HEK293 (cell line): ENCODE measurements at regions not wholly inside any gene's neighbourhood (a gene's known extent, or its start where the extent isn't known, plus 50 kb on each side); places are given as distances from the start of the nearest gene placed in this dataset.

ENCODE experiments used
- CTCF ChIA-PET: fragments of 350-600 bp; formaldehyde crosslinking; extraction: SDS; loops from one replicate; lab custom pipeline; 2021; ENCODE audit warnings: antibody characterized with exemption; lab: Yijun Ruan, JAX
- POLR2A ChIA-PET: fragments of 300-600 bp; formaldehyde crosslinking; extraction: SDS; loops from one replicate; lab custom pipeline; 2020; ENCODE audit warnings: antibody characterized with exemption, inconsistent platforms; lab: Yijun Ruan, JAX
- H3K27ac ChIP-seq: fragments of 200-500 bp; sonication (Bioruptor generic); 2 replicates; pipeline ENCODE4 v1.5.1; 2014; ENCODE audit warnings: low read depth, low read length, control low read depth, inconsistent platforms; ENCODE audit errors: extremely low read depth
- H3K36me3 ChIP-seq, 2 experiments: fragments of 200-500 bp in 1 of 2; sonication (Bioruptor generic) in 1 of 2; 1 replicate in 1 of 2; 2 replicates in 1 of 2; pipeline ENCODE4 v1.5.1; 2014 to 2017; ENCODE audit warnings: inconsistent platforms in 2 of 2, low read length in 2 of 2; ENCODE audit not compliant: control insufficient read depth in 2 of 2, insufficient read depth in 1 of 2
- H3K4me1 ChIP-seq: fragments of 200-500 bp; sonication (Bioruptor generic); 2 replicates; pipeline ENCODE4 v1.5.1; 2014; ENCODE audit warnings: mild to moderate bottlenecking, low read length, inconsistent platforms; ENCODE audit not compliant: control insufficient read depth, insufficient read depth
- H3K4me3 ChIP-seq: 2 replicates; pipeline ENCODE4 v1.5.1; 2011; ENCODE audit warnings: low read depth, mild to moderate bottlenecking, control low read depth, low read length, moderate library complexity
- H3K9me3 ChIP-seq: fragments of 200-500 bp; sonication (Bioruptor generic); 2 replicates; pipeline ENCODE4 v1.5.1; 2014; ENCODE audit warnings: low read depth, low read length, inconsistent platforms; ENCODE audit not compliant: control insufficient read depth, insufficient read depth
- AEBP2 ChIP-seq: fragments of 450-650 bp; formaldehyde crosslinking; IDR thresholded peaks from 2 replicates; pipeline ENCODE4 v1.5.1; 2016; ENCODE audit warnings: missing biosample characterization, missing genetic modification characterization, borderline replicate concordance
- GFI1B ChIP-seq: fragments of 450-650 bp; formaldehyde crosslinking; IDR thresholded peaks from 2 replicates; pipeline ENCODE4 v1.5.1; 2016; ENCODE audit warnings: missing biosample characterization, missing genetic modification characterization
- KLF17 ChIP-seq: fragments of 450-650 bp; formaldehyde crosslinking; IDR thresholded peaks from 2 replicates; pipeline ENCODE4 v1.5.1; 2016; ENCODE audit warnings: missing biosample characterization, missing genetic modification characterization
- KLF8 ChIP-seq: fragments of 450-650 bp; formaldehyde crosslinking; IDR thresholded peaks from 2 replicates; pipeline ENCODE4 v1.5.1; 2016; ENCODE audit warnings: missing biosample characterization, missing genetic modification characterization
- MEIS1 ChIP-seq: sonication (generic); formaldehyde crosslinking; IDR thresholded peaks from 2 replicates; pipeline ENCODE4 v1.8.1; 2022; ENCODE audit warnings: missing genetic modification reagents, mild to moderate bottlenecking, borderline replicate concordance
- PATZ1 ChIP-seq: fragments of 450-650 bp; formaldehyde crosslinking; IDR thresholded peaks from 2 replicates; pipeline ENCODE4 v1.5.1; 2016; ENCODE audit warnings: missing biosample characterization, missing genetic modification characterization
- PRDM2 ChIP-seq: fragments of 450-650 bp; formaldehyde crosslinking; IDR thresholded peaks from 2 replicates; pipeline ENCODE4 v1.5.1; 2016; ENCODE audit warnings: missing biosample characterization, missing genetic modification characterization, borderline replicate concordance
- WT1 ChIP-seq: fragments of 450-650 bp; formaldehyde crosslinking; IDR thresholded peaks from 2 replicates; pipeline ENCODE4 v1.5.1; 2016; ENCODE audit warnings: missing biosample characterization, missing genetic modification characterization
- ZBTB21 ChIP-seq: fragments of 450-650 bp; formaldehyde crosslinking; IDR thresholded peaks from 2 replicates; pipeline ENCODE4 v1.5.1; 2017; ENCODE audit warnings: missing biosample characterization, missing genetic modification characterization
- ZNF138 ChIP-seq: fragments of 450-650 bp; formaldehyde crosslinking; IDR thresholded peaks from 2 replicates; pipeline ENCODE4 v1.5.1; 2016; ENCODE audit warnings: missing biosample characterization, missing genetic modification characterization, borderline replicate concordance
- ZNF214 ChIP-seq: fragments of 450-650 bp; formaldehyde crosslinking; IDR thresholded peaks from 2 replicates; pipeline ENCODE4 v1.5.1; 2017; ENCODE audit warnings: missing biosample characterization, mild to moderate bottlenecking, missing genetic modification characterization, borderline replicate concordance
- ZNF266 ChIP-seq: fragments of 450-650 bp; formaldehyde crosslinking; IDR thresholded peaks from 2 replicates; pipeline ENCODE4 v1.5.1; 2016; ENCODE audit warnings: missing biosample characterization, missing genetic modification characterization, low read depth
- ZNF391 ChIP-seq: fragments of 450-650 bp; formaldehyde crosslinking; IDR thresholded peaks from 2 replicates; pipeline ENCODE4 v1.5.1; 2016; ENCODE audit warnings: low read depth, missing biosample characterization, missing genetic modification characterization, borderline replicate concordance
- ZNF621 ChIP-seq: fragments of 450-650 bp; formaldehyde crosslinking; IDR thresholded peaks from 2 replicates; pipeline ENCODE4 v1.5.1; 2017; ENCODE audit warnings: missing biosample characterization, missing genetic modification characterization
- ZNF777 ChIP-seq: fragments of 450-650 bp; formaldehyde crosslinking; IDR thresholded peaks from 2 replicates; pipeline ENCODE4 v1.5.1; 2017; ENCODE audit warnings: missing biosample characterization, missing genetic modification characterization, borderline replicate concordance
- ZSCAN18 ChIP-seq: fragments of 450-650 bp; formaldehyde crosslinking; IDR thresholded peaks from 2 replicates; pipeline ENCODE4 v1.5.1; 2016; ENCODE audit warnings: missing biosample characterization, missing genetic modification characterization
- ZSCAN23 ChIP-seq: fragments of 450-650 bp; formaldehyde crosslinking; IDR thresholded peaks from 2 replicates; pipeline ENCODE4 v1.5.1; 2016; ENCODE audit warnings: missing biosample characterization, missing genetic modification characterization

GRCh38 chr5:56759521-56760216 lies 55.7 kb upstream of the MAP3K1 start:
- Histone ChIP-seq H3K9me3 (no peaks in the 10 kb centered on the region), H3K36me3 (no peaks in the 10 kb centered on the region), H3K4me1 (no peaks in the 10 kb centered on the region), H3K4me3 (no peak overlapping the region), H3K27ac (no peak overlapping the region)
- CTCF ChIA-PET: interaction anchor here (0.7 kb wide), 1 partner anchor 23 kb away, joined by 5 read pairs; no protein-coding TSS in a partner anchor
- POLR2A ChIA-PET: no interaction called here
- TF ChIP-seq ZNF214 (tag by site-specific recombination): no peak
- no peak for TF ChIP-seq GFI1B (tag by site-specific recombination)
- TF ChIP-seq AEBP2 (tag by site-specific recombination): no peak
- TF ChIP-seq KLF8 (tag by site-specific recombination): no peak
- TF ChIP-seq KLF17 (tag by site-specific recombination): no peak
- TF ChIP-seq, all 188 proteins: peak for 0

GRCh38 chr5:56757077-56757476 lies 58.3 kb upstream of the MAP3K1 start:
- H3K9me3 ChIP-seq: no peaks in the 10 kb centered on the region
- no peak overlapping the region for H3K27ac ChIP-seq
- ChIA-PET CTCF (interaction anchor here (0.7 kb wide), 1 partner anchor 196 kb away, joined by 3 read pairs; no protein-coding TSS in a partner anchor), POLR2A (no interaction called here)
- no peak for TF ChIP-seq MEIS1 (CRISPR knock-in tag)
- no peak for TF ChIP-seq ZBTB21 (tag by site-specific recombination)
- H3K4me3 ChIP-seq: no peak overlapping the region
- H3K4me1 ChIP-seq: no peaks in the 10 kb centered on the region
- H3K36me3 ChIP-seq: no peaks in the 10 kb centered on the region

GRCh38 chr5:56755036-56755555 lies 60.3 kb upstream of the MAP3K1 start:
- H3K27ac ChIP-seq: no peak overlapping the region
- no peaks in the 10 kb centered on the region for H3K36me3 ChIP-seq
- ChIA-PET POLR2A (interaction anchor here (0.6 kb wide), 1 partner anchor 85 kb away, joined by 5 read pairs; no protein-coding TSS in a partner anchor), CTCF (interaction anchor here (0.6 kb wide), 1 partner anchor 19 kb away, joined by 3 read pairs; no protein-coding TSS in a partner anchor)
- no peaks in the 10 kb centered on the region for H3K9me3 ChIP-seq
- H3K4me1 ChIP-seq: no peaks in the 10 kb centered on the region
- no peak overlapping the region for H3K4me3 ChIP-seq
- TF ChIP-seq PRDM2 (no peak), WT1 (no peak), PATZ1 (tag by site-specific recombination) (no peak), ZNF266 (tag by site-specific recombination) (no peak), ZNF138 (tag by site-specific recombination) (no peak), ZSCAN23 (tag by site-specific recombination) (no peak), ZNF777 (tag by site-specific recombination) (no peak), ZSCAN18 (tag by site-specific recombination) (no peak), KLF8 (tag by site-specific recombination) (no peak), ZNF391 (tag by site-specific recombination) (no peak), ZNF621 (tag by site-specific recombination) (no peak)
